Stomach (tissue), 8 donors: ENCODE measurements at regions not wholly inside any gene's neighbourhood (a gene's known extent, or its start where the extent isn't known, plus 50 kb on each side); places are given as distances from the start of the nearest gene placed in this dataset.

Experiments used
- DNase-seq, 2 donors: peaks; one replicate each; pipeline versions ENCODE4 v3.0.0 to v3.0.0-alpha.2; 2013 to 2019
- H3K27ac ChIP-seq, 5 donors: fragments of 200-600 bp in 4 of 5; sonication (generic) in 4 of 5; one replicate each; pipeline ENCODE4 v1.5.1; 2013 to 2019; ENCODE audit warnings: mild to moderate bottlenecking in 1 of 5, moderate library complexity in 1 of 5
- H3K27me3 ChIP-seq, 3 donors: fragments of 200-600 bp; sonication (generic); one replicate each; pipeline ENCODE4 v1.5.1; 2017 to 2019; ENCODE audit warnings: mixed run types in 1 of 3
- H3K36me3 ChIP-seq, 4 donors: fragments of 200-600 bp; sonication (generic); 1 replicate in 3 of 4; 2 replicates in 1 of 4; pipeline ENCODE4 v1.5.1; 2016 to 2019
- H3K4me1 ChIP-seq, 4 donors: fragments of 200-600 bp; sonication (generic); one replicate each; pipeline ENCODE4 v1.5.1; 2016 to 2019
- H3K4me3 ChIP-seq, 4 donors: fragments of 200-600 bp; sonication (generic) in 3 of 4; one replicate each; pipeline ENCODE4 v1.5.1; 2016 to 2019; ENCODE audit warnings: mild to moderate bottlenecking in 1 of 4
- H3K9me3 ChIP-seq, 4 donors: fragments of 200-600 bp; sonication (generic); one replicate each; pipeline ENCODE4 v1.5.1; 2016 to 2019
- EP300 ChIP-seq: sonication (generic); formaldehyde crosslinking; IDR thresholded peaks from one replicate; pipeline ENCODE4 v1.6.1; 2017; ENCODE audit warnings: antibody characterized with exemption
- POLR2A ChIP-seq, 4 donors: fragments of 450-650 bp; IDR thresholded peaks; one replicate each; pipeline ENCODE4 v1.6.1; 2016; ENCODE audit warnings: antibody characterized with exemption in 4 of 4, control low read depth in 2 of 4, mild to moderate bottlenecking in 1 of 4, moderate library complexity in 1 of 4
- POLR2AphosphoS5 ChIP-seq, 3 donors: sonication (generic); formaldehyde crosslinking; IDR thresholded peaks; one replicate each; pipeline ENCODE4 v1.6.1; 2016; ENCODE audit warnings: antibody characterized with exemption in 3 of 3
- WGBS, 5 donors: extraction: QIAGEN DNeasy Blood & Tissue Kit in 3 of 5; methylation state at CpG; one replicate each; pipeline versions ENCODE4 v1.1.5 to v1.1.7; 2013 to 2018; 5-methylcytosine and 5-hydroxymethylcytosine counted together
- intact Hi-C: fragments of 100-400 bp; cut with DNase I; formaldehyde crosslinking; loops from one replicate; pipeline ENCODE4 v1.15.1; 2023; ENCODE audit warnings: low total_unique reads
- TF ChIP-seq, protein P1 (sequence below), 7 experiments: fragments of 450-650 bp in 4 of 7; fragments of 200-600 bp in 3 of 7; sonication (generic) in 3 of 7; IDR thresholded peaks; one replicate each; pipeline ENCODE4 v1.5.1; 2016 to 2019; ENCODE audit warnings: antibody characterized with exemption in 7 of 7, control low read depth in 2 of 7, mild to moderate bottlenecking in 1 of 7
- donor health status: healthy with polysubstance abuse.
- donor health status: Bipolar disorder and iron deficiency.
- donor health status: healthy.

DNA sequence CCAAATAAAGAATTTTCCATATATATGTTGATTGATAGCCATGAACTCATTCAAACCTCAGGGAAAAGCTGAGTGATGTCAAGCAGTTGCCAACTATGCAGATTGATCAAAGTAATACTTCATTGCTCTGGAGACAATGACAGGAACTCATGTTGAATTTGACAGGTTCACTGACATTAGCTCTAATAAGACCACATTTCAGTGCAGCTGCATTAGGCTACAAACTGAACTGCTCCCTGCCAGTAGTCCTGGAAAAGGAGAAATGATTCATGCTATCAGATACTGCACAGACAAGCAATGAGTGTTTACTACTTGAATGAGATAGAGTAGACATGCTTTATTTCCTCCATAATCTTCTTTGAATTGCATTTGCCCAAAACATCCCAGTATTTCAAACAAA lies 948.4 kb downstream of the MRPL39 start:
- H3K36me3 ChIP-seq = no peaks in the 10 kb centered on the region
- H3K4me3 ChIP-seq = no peak overlapping the region
- no peaks in the 10 kb centered on the region for H3K9me3 ChIP-seq
- no peak for TF ChIP-seq POLR2A (IDR thresholded peaks at IDR 0.05)
- TF ChIP-seq, protein P1, sequence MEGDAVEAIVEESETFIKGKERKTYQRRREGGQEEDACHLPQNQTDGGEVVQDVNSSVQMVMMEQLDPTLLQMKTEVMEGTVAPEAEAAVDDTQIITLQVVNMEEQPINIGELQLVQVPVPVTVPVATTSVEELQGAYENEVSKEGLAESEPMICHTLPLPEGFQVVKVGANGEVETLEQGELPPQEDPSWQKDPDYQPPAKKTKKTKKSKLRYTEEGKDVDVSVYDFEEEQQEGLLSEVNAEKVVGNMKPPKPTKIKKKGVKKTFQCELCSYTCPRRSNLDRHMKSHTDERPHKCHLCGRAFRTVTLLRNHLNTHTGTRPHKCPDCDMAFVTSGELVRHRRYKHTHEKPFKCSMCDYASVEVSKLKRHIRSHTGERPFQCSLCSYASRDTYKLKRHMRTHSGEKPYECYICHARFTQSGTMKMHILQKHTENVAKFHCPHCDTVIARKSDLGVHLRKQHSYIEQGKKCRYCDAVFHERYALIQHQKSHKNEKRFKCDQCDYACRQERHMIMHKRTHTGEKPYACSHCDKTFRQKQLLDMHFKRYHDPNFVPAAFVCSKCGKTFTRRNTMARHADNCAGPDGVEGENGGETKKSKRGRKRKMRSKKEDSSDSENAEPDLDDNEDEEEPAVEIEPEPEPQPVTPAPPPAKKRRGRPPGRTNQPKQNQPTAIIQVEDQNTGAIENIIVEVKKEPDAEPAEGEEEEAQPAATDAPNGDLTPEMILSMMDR (IDR thresholded peaks at IDR 0.05) = no peak
- no peak for TF ChIP-seq POLR2AphosphoS5 (IDR thresholded peaks at IDR 0.05)
- TF ChIP-seq EP300 = no peak
- H3K4me1 ChIP-seq = no peaks in the 10 kb centered on the region
- H3K27me3 ChIP-seq = no peaks in the 10 kb centered on the region
- DNase-seq = no peak
- intact Hi-C loops = no loop called here
- no peak overlapping the region for H3K27ac ChIP-seq

DNA sequence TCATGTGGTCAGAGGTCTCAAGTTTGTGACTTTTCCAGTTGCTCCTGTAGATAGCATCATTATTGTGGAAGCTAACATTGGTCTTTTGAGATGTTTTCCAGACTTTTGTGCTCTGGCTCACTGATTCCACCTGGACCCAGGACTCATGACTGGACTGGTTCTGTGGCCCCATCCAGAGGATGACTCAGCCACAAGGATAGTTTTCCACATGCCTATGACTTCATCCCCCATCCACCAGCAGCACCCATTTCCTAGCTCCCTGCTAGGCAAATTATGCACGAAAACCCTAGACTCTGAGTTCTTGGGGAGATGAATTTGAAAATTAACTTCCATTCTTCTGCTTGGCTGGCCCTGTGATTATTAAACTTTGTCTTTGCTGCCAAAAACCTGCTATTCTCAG lies 949.3 kb downstream of the MRPL39 start:
- TF ChIP-seq POLR2AphosphoS5 (IDR thresholded peaks at IDR 0.05) (no peak), EP300 (no peak), POLR2A (IDR thresholded peaks at IDR 0.05) (no peak)
- TF ChIP-seq, protein P1 (IDR thresholded peaks at IDR 0.05) = no peak
- no peaks in the 10 kb centered on the region for H3K36me3 ChIP-seq

DNA sequence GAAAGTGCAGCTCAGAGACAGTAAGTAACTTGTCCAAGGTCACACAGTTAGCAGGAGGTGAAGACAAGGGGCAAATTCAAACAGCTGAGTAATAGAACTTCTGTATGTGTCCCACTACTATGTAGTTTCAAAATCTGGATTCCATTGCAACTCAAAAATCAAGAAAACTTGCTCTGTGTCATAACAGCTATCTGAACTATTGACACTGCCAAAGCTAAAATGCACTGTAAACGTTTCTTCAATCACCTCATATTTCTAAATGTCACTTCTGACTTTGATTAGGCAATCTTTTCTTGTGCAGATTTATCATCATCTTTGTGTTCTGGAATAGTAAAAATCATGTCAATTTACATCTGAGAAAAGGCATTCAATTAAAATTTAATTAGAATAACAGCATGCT lies 957.6 kb downstream of the MRPL39 start:
- Histone ChIP-seq H3K36me3 (no peaks in the 10 kb centered on the region), H3K9me3 (no peaks in the 10 kb centered on the region), H3K4me1 (no peaks in the 10 kb centered on the region), H3K4me3 (no peak overlapping the region), H3K27ac (no peak overlapping the region), H3K27me3 (no peaks in the 10 kb centered on the region)
- TF ChIP-seq POLR2A (IDR thresholded peaks at IDR 0.05) (no peak), EP300 (no peak), POLR2AphosphoS5 (IDR thresholded peaks at IDR 0.05) (no peak)
- TF ChIP-seq, protein P1 (IDR thresholded peaks at IDR 0.05) = no peak
- no peak for DNase-seq
- 1 to 22% (median 7%) methylated on average over 1 of the region's 1 CpG for WGBS, 5 donors
- intact Hi-C loops = no loop called here

More for the DNA sequence above, 949.3 kb downstream of the MRPL39 start:
- Histone ChIP-seq H3K9me3 (no peaks in the 10 kb centered on the region), H3K27me3 (no peaks in the 10 kb centered on the region), H3K4me3 (no peak overlapping the region), H3K27ac (no peak overlapping the region), H3K4me1 (no peaks in the 10 kb centered on the region)
- 78 to 94% (median 81%) methylated on average over 1 of the region's 1 CpG for WGBS, 5 donors
- intact Hi-C loops = no loop called here
- no peak for DNase-seq

DNA sequence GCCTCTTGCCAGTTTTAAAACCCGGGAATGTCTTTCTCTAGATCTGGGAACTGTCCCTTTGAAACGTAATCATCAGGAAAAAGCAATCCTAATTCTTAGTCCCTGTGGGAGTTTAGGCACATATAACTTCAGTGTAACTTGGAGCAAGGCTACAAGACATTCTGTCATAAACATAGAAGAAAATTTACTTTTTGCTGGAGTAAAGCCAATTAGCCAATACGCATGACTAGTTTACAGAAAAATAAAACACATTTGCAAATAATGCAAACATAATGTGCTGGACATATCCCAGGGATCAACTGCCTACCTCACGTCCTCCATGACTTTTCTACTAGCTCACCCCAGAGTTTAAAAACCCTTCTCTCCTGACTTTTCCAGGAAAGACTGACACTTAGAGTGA lies 970.6 kb downstream of the MRPL39 start:
- H3K4me3 ChIP-seq = no peak overlapping the region
- H3K9me3 ChIP-seq = no peaks in the 10 kb centered on the region
- no peaks in the 10 kb centered on the region for H3K27me3 ChIP-seq
- H3K36me3 ChIP-seq = no peaks in the 10 kb centered on the region
- 28 to 60% (median 54%) methylated on average over 4 of the region's 4 CpGs for WGBS, 5 donors
- no peak for TF ChIP-seq EP300
- no peak for TF ChIP-seq POLR2A (IDR thresholded peaks at IDR 0.05)
- TF ChIP-seq POLR2AphosphoS5 (IDR thresholded peaks at IDR 0.05) = no peak
- TF ChIP-seq, protein P1 (IDR thresholded peaks at IDR 0.05) = no peak
- no peak overlapping the region for H3K27ac ChIP-seq
- peaks cover 0 to 4% (median 0%) of the 10 kb centered on the region in 4 donors for H3K4me1 ChIP-seq
- DNase-seq = peak in 1 of 2 donors; percentile 12
- intact Hi-C loops = no loop called here
